NCI-H146 treated with DMSO at 0.1 percent for 48 hours (cell line): ENCODE measurements at regions not wholly inside any gene's neighbourhood (a gene's known extent, or its start where the extent isn't known, plus 50 kb on each side); places are given as distances from the start of the nearest gene placed in this dataset.
"Not testable (repeated sequence)": the region's sequence is repeated elsewhere in the genome, so short reads cannot be mapped to it uniquely, and the experiment has no call there.

Experiments
- DNase-seq: peaks from one replicate; lab custom pipeline; 2025; ENCODE audit not compliant: unreplicated experiment; lab: John Stamatoyannopoulos, UW

- no peak for DNase-seq
Measured at GRCh38 chr4:162847945-162848549, 318.6 kb downstream of the NAF1 start.

GRCh38 chr4:162841753-162842152 is 324.9 kb downstream of the NAF1 start:
- DNase-seq, result no peak

DNA sequence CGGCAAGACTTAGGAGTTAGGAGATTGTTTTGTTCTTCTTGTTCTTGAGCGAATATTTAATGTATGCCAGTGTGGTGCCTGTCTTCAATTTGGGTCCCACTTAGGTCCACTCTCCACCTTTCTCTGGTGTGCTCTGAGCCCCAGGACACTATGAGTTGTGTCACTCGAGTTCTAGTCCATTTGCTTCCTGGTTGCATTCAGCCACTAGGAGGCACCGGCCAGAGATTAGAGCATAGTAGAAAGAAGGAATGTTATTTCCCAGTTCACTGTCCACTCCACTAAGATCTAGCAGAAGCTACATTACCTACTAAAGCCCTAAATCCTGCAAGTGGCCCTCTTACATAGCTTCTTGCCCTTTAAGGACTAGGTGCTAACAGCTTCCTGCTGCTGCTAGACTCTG is 326.9 kb downstream of the NAF1 start:
- no peak for DNase-seq

DNA sequence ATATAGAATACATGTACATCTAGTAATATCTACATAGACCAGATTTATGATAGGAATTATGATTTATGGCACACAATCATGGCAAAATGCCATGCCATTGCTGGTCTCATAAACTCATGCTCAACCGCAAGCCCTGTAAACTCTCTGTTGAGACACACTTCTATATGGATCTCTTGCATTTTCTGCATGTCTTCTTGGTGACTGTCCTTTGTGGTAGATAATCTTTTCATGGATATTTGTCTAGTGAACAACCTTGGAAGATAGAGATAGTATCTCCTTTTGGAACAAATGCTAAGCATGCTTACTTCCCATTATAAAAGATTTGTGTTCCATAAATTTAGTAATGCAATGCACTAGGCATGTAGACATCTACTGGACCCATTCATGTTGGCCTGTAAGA is 328.0 kb downstream of the NAF1 start:
- no peak for DNase-seq

- DNase-seq, result no peak
Measured at GRCh38 chr4:162837679-162838078, 329.0 kb downstream of the NAF1 start.

DNA sequence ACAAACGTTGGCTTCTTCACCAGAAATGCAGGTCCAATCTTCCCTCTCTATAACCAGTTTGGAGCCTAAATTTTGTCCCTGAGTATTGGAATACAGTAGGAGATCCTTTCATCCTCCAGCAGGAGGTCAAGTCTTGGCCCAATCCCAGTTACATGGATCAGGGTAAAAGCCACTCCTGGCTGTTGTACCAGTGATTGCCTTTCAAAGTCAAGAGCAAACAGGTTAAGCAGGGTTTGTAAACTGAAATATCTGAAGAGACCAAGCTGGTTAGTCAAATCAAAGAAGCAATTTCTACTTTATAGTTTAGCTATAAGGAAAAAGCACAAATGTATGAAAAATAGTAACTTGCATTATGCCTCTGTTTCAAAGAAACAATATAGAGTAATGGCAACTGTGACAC is 329.4 kb downstream of the NAF1 start:
- no peak for DNase-seq

DNA sequence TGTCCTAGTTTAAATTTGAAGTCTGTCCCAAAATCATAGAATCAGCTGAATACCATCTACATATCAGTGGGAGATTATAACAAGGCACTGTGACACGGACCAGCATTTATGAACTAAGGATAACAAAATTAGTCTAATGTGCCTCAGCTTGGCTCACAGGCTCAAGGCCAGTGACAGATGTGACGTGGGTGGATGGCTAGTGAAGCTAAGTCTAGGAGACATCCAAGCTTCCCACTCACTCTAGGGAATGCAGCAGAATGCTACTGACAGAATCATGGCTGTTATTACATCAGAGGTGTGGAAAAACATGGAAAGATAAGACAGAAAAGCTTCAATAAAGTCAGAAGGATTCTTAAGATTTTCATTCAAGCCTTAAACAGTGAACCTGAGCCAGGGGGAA is 329.9 kb downstream of the NAF1 start:
- DNase-seq, result no peak

GRCh38 chr4:162836258-162836657 is 330.4 kb downstream of the NAF1 start:
- DNase-seq, result not testable (repeated sequence)

DNA sequence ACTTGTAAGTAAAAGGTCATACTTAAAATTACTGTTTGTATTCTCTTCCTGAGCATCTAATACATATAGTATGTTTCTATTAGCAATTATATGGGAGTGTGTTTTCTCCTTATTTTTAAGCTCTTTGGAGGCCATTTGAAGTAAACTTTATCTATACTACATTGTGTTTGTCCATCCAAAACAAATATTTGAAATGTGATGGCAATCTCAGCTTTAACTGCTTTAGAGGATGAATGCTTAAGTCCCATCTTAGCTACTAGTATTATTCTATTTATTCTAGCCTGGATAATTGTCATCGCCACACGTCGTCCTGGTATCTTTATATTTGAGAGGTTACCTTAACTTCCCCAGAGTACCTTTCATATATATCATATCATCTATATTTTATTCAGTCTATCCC is 335.8 kb downstream of the NAF1 start:
- no peak for DNase-seq

DNA sequence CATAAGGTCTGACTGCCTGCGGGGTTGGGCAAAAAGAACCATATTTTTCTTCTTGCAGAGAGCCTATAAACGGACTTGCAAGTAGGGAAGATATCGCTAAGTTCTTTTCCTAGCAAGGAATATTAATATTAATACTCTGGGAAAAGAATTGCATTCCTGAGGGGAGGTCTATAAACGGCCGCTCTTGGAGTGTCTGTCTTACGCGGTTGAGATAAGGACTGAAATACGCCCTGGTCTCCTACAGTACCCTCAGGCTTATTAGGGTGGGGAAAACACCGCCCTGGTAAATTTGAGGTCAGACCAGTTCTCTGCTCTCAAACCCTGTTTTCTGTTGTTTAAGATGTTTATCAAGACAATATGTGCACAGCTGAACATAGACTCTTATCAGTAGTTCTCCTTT is 349.3 kb downstream of the NAF1 start:
- DNase-seq, result not testable (repeated sequence)

GRCh38 chr4:162804351-162804924 is 362.3 kb downstream of the NAF1 start:
- no peak for DNase-seq

GRCh38 chr4:162803378-162803777 is 363.3 kb downstream of the NAF1 start:
- no peak for DNase-seq

GRCh38 chr4:162797108-162797507 is 369.6 kb downstream of the NAF1 start:
- DNase-seq, result no peak

GRCh38 chr4:162793571-162793970 is 373.1 kb downstream of the NAF1 start:
- DNase-seq, result no peak

DNA sequence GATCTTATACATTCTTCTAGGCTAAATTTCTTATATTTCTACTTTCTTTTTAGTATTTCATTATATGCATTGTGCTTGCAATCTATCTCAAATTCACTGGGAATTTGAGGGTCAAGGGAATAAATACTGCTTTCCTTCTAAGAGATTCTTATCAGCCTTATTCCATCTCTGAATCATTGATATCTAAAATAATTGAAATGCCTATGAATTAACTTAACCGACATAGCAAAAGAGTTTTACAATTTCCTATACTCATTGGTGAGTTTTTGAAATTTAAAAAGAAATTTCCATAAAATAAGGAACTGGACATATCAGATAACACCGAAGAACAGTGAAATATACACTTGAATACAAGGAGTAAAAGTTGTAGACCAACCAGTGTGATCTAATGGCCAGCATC is 373.7 kb downstream of the NAF1 start:
- DNase-seq, result no peak

GRCh38 chr4:162791226-162791625 is 375.5 kb downstream of the NAF1 start:
- no peak for DNase-seq

DNA sequence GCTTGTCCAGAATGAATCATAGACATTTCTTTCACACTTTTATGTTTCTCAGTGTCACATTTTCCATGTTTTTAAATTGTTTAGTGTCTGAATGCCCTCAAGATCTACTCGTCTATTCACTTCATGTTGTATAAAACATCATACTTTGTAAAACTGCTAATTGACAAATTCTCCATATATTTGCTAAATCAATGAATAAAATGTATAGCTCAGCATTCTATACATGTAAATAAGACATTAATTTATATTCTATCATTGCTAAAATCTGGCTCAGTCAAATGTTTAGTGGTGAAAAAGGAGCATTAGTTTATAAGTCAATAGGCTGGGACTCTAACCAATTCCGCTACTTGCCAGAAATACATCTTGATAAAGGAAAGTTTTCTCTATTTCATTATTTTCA is 379.6 kb downstream of the NAF1 start:
- no peak for DNase-seq

GRCh38 chr4:162782778-162783525 is 383.7 kb downstream of the NAF1 start:
- DNase-seq, result no peak

GRCh38 chr4:162782096-162782777 is 384.5 kb downstream of the NAF1 start:
- DNase-seq, result no peak

DNA sequence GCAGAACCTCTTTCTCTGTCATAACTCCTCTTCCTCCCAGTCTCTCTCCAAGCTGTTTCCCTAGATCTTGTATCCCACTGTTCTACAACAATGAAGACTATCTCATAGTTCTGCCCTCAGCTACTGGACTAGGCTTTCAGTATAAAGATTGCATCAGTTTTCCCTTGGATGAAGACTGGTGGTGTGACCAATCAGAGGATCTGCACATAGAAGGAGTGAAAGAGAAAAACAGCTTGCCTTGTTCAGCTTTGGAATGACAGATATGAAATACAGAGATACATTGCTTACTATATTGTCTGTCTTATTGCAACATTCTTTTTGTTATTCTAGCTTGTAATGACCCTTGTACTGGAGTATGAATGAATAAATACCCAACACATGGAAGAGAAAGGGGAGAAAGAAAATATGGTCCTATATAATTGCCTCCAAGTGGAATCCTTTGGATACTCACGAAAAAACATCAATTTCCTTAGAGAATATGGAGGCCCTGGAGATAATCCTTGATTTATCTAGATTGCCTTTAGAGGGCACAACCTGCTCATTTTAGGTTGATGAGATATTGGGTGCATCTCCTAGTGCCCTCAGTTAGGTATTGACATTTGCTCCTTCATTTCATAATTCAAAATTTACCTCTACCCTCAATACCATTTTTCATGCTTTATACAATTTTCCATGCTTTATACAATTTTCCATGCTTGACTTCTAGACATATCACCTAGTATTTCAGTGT is 395.8 kb downstream of the NAF1 start:
- no peak for DNase-seq

DNA sequence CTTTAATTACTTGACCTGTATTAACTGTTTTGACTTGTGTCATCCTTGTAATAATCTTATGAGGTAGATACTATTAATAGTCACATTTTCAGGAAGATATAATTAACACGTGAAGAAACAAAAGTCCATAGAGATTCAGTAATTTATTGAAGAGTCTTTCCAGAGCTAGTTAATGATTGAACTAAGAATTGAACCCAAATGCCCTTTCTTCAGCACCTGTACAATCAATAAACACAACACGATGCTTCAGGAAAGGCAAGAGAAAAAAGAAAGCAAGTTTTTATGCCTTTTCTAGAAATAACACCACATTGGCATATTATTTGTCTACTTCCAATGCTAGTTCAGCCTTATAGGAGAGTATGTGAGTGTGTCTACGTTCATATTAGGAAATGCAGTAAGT is 399.6 kb downstream of the NAF1 start:
- no peak for DNase-seq
